IMR-90 (cell line): ENCODE measurements at regions not wholly inside any gene's neighbourhood (a gene's known extent, or its start where the extent isn't known, plus 50 kb on each side); places are given as distances from the start of the nearest gene placed in this dataset.

ENCODE experiments used
- ATAC-seq: fragments of 200-7000 bp; cut with Tn5 transposase; 2 replicates; pipeline ENCODE4 v1.9.1; 2020; ENCODE audit warnings: low read depth, mild to moderate bottlenecking, moderate library complexity
- BruUV-seq: library from RNA; stranded (reverse); fragments of 400-500 nt; replicated peaks from 2 replicates; lab custom pipeline; 2021; lab: Mats Ljungman, UMichigan
- CTCF ChIA-PET: fragments of 300-600 bp; formaldehyde crosslinking; extraction: SDS; loops from one replicate; lab custom pipeline; 2021; ENCODE audit warnings: antibody characterized with exemption; lab: Yijun Ruan, JAX
- POLR2A ChIA-PET: fragments of 300-600 bp; sonication (Branson Sonifier 250); formaldehyde crosslinking; loops from one replicate; lab custom pipeline; 2022; ENCODE audit warnings: antibody characterized with exemption; ENCODE audit not compliant: unreplicated experiment; lab: Charles Lee
- DNase-seq: peaks from one replicate; pipeline ENCODE4 v3.0.0; 2013
- H2AFZ ChIP-seq: replicated peaks from 2 replicates; pipeline ENCODE3; 2013; ENCODE audit warnings: low read length, mild to moderate bottlenecking; ENCODE audit not compliant: poor library complexity
- H2AK5ac ChIP-seq: 2 replicates; pipeline ENCODE4 v1.6.1; 2013; ENCODE audit warnings: low read depth, low read length, inconsistent platforms
- H2AK9ac ChIP-seq: replicated peaks from 2 replicates; pipeline ENCODE3; 2013; ENCODE audit warnings: mild to moderate bottlenecking, low read depth, low read length, moderate library complexity; ENCODE audit not compliant: poor library complexity
- H2BK120ac ChIP-seq: 2 replicates; pipeline ENCODE4 v1.6.1; 2013; ENCODE audit warnings: low read depth, low read length, inconsistent platforms
- H2BK15ac ChIP-seq: 3 replicates; pipeline ENCODE4 v1.6.1; 2013; ENCODE audit warnings: low read depth, low read length, inconsistent platforms
- H2BK20ac ChIP-seq: 2 replicates; pipeline ENCODE4 v1.6.1; 2013; ENCODE audit warnings: low read depth, mild to moderate bottlenecking, inconsistent platforms, low read length, moderate library complexity
- H2BK5ac ChIP-seq: 2 replicates; pipeline ENCODE4 v1.6.1; 2013; ENCODE audit warnings: mild to moderate bottlenecking, low read depth, low read length, inconsistent platforms; ENCODE audit not compliant: poor library complexity, severe bottlenecking
- H3K14ac ChIP-seq: replicated peaks from 2 replicates; pipeline ENCODE4 v1.6.1; 2013; ENCODE audit warnings: low read depth, low read length, inconsistent platforms
- H3K18ac ChIP-seq: 2 replicates; pipeline ENCODE4 v1.6.1; 2013; ENCODE audit warnings: low read depth, low read length, control low read depth
- H3K23ac ChIP-seq: 2 replicates; pipeline ENCODE4 v1.6.1; 2013; ENCODE audit warnings: low read depth, low read length, inconsistent platforms
- H3K27ac ChIP-seq: 2 replicates; pipeline ENCODE4 v1.5.1; 2013; ENCODE audit warnings: mild to moderate bottlenecking, control low read depth, low read length; ENCODE audit not compliant: insufficient read depth
- H3K27me3 ChIP-seq: 2 replicates; pipeline ENCODE4 v1.6.1; 2013; ENCODE audit warnings: low read length; ENCODE audit not compliant: control insufficient read depth, insufficient read depth
- H3K36me3 ChIP-seq: 2 replicates; pipeline ENCODE4 v1.6.1; 2013; ENCODE audit warnings: low read length, mixed read lengths; ENCODE audit not compliant: control insufficient read depth, insufficient read depth
- H3K4ac ChIP-seq: 2 replicates; pipeline ENCODE4 v1.6.1; 2013; ENCODE audit warnings: low read depth, low read length, inconsistent platforms
- H3K4me1 ChIP-seq: 2 replicates; pipeline ENCODE4 v1.6.1; 2013; ENCODE audit warnings: low read length, mixed read lengths; ENCODE audit not compliant: control insufficient read depth, insufficient read depth
- H3K4me2 ChIP-seq: 2 replicates; pipeline ENCODE4 v1.6.1; 2013; ENCODE audit warnings: low read depth, mild to moderate bottlenecking, control low read depth, low read length, moderate library complexity
- H3K4me3 ChIP-seq: 2 replicates; pipeline ENCODE4 v1.5.1; 2013; ENCODE audit warnings: low read depth, mild to moderate bottlenecking, control low read depth, low read length, moderate library complexity; ENCODE audit not compliant: insufficient read depth
- H3K56ac ChIP-seq: 2 replicates; pipeline ENCODE4 v1.6.1; 2013; ENCODE audit warnings: low read length, inconsistent platforms; ENCODE audit not compliant: insufficient read depth; ENCODE audit errors: extremely low read depth
- H3K79me1 ChIP-seq, 2 experiments: 2 replicates each; pipeline ENCODE4 v1.6.1; 2013; ENCODE audit warnings: low read length in 2 of 2, inconsistent platforms in 1 of 2, low read depth in 1 of 2
- H3K9ac ChIP-seq: 2 replicates; pipeline ENCODE4 v1.6.1; 2013; ENCODE audit warnings: low read depth, low read length, control low read depth
- H3K9me1 ChIP-seq: 2 replicates; pipeline ENCODE4 v1.6.1; 2013; ENCODE audit warnings: low read length, inconsistent platforms; ENCODE audit not compliant: insufficient read depth
- H3K9me3 ChIP-seq: 2 replicates; pipeline ENCODE4 v1.6.1; 2013; ENCODE audit warnings: low read length; ENCODE audit not compliant: control insufficient read depth, insufficient read depth
- H4K20me1 ChIP-seq: 2 replicates; pipeline ENCODE4 v1.6.1; 2013; ENCODE audit warnings: low read length, inconsistent platforms; ENCODE audit not compliant: insufficient read depth
- H4K5ac ChIP-seq: 2 replicates; pipeline ENCODE4 v1.6.1; 2013; ENCODE audit warnings: mild to moderate bottlenecking, low read depth, low read length, control low read depth
- H4K8ac ChIP-seq, 2 experiments: 2 replicates each; pipeline ENCODE4 v1.6.1; 2013; ENCODE audit warnings: low read depth in 2 of 2, low read length in 2 of 2, control low read depth in 1 of 2, inconsistent platforms in 1 of 2
- H4K91ac ChIP-seq: 2 replicates; pipeline ENCODE4 v1.6.1; 2013; ENCODE audit warnings: low read depth, low read length, inconsistent platforms; ENCODE audit not compliant: insufficient read depth
- CEBPB ChIP-seq: IDR thresholded peaks from 2 replicates; pipeline ENCODE4 v1.6.1; 2012; ENCODE audit warnings: low read depth, low read length, improper control_type of control experiment
- MAFK ChIP-seq: IDR thresholded peaks from 2 replicates; pipeline ENCODE4 v1.6.1; 2012; ENCODE audit warnings: low read depth, low read length, improper control_type of control experiment
- MAZ ChIP-seq: IDR thresholded peaks from 2 replicates; pipeline ENCODE4 v1.6.1; 2012; ENCODE audit warnings: low read depth, mild to moderate bottlenecking, low read length, improper control_type of control experiment, moderate library complexity, borderline replicate concordance
- MXI1 ChIP-seq: IDR thresholded peaks from 2 replicates; pipeline ENCODE4 v1.6.1; 2012; ENCODE audit warnings: low read depth, mild to moderate bottlenecking, low read length, moderate library complexity, borderline replicate concordance
- RAD21 ChIP-seq: IDR thresholded peaks from 2 replicates; pipeline ENCODE4 v1.6.1; 2012; ENCODE audit warnings: low read length, improper control_type of control experiment
- RCOR1 ChIP-seq: IDR thresholded peaks from 2 replicates; pipeline ENCODE4 v1.6.1; 2012; ENCODE audit warnings: mild to moderate bottlenecking, low read length, improper control_type of control experiment; ENCODE audit not compliant: insufficient replicate concordance
- WGBS, 2 experiments: methylation state at CpG; one replicate each; pipeline versions ENCODE4 v1.1.5 to v1.1.7; 2013; ENCODE audit warnings: missing lambda C conversion rate in 2 of 2; ENCODE audit not compliant: insufficient read length in 1 of 2; ENCODE audit errors: extremely low coverage in 2 of 2; 5-methylcytosine and 5-hydroxymethylcytosine counted together
- dilution Hi-C: fragments of 300-500 bp; cut with HindIII; formaldehyde crosslinking; loops from one replicate; pipeline ENCODE4 v1.14.3; 2018; ENCODE audit warnings: low sequenced_read_pairs; ENCODE audit not compliant: unreplicated experiment
- in situ Hi-C: fragments of 300-500 bp; cut with MboI; formaldehyde crosslinking; loops from 3 replicates; pipeline ENCODE4 v1.14.3; 2019; ENCODE audit warnings: low sequenced_read_pairs, inconsistent platforms, mixed read lengths
- intact Hi-C: fragments of 100-400 bp; cut with micrococcal nuclease; formaldehyde crosslinking; loops from 2 replicates; pipeline ENCODE4 v1.10.0; 2022
- TF ChIP-seq, protein P1 (sequence below): conservative IDR thresholded peaks from 2 replicates; pipeline ENCODE4 v1.5.1; 2012; ENCODE audit warnings: mild to moderate bottlenecking, low read depth, low read length, improper control_type of control experiment
- TF ChIP-seq, protein P2 (sequence below): fragments of 150-350 bp; IDR thresholded peaks from 2 replicates; pipeline ENCODE4 v1.6.1; 2016; ENCODE audit warnings: low read depth, mild to moderate bottlenecking, low read length, moderate library complexity, borderline replicate concordance

DNA sequence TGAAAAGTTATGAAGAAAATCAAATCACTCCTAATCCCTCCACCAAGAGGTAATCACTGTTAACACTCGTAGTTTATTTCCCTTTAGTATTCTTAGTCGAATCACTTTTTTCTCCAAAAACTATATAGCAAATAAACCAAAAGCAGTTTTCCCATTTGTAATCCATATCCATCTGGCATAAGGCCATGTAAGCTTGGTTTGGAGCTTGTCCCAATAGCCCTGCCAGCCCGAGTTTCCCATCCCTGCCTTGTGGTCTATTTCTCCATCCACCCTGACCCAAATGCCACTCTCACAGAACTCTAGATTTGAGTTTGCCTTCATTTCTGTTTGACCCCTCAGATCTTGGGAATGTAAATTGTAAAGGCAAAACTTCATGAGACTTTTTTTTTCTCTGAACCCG is 71.8 kb upstream of the DSP start:
- H3K4me3 ChIP-seq, result no peak overlapping the region
- dilution Hi-C loops (no loop called here), intact Hi-C loops (no loop called here), in situ Hi-C loops (no loop called here)
- no CpG with 5 or more reads among the region's 4 CpGs for WGBS, 2 experiments
- H2BK20ac ChIP-seq, result no peak overlapping the region
- no peak overlapping the region for H2AK5ac ChIP-seq
- no peaks in the 10 kb centered on the region for H3K9me3 ChIP-seq
- TF ChIP-seq MXI1 (no peak), RAD21 (no peak), RCOR1 (no peak), MAFK (no peak), CEBPB (no peak), MAZ (no peak)
- TF ChIP-seq, protein P1, sequence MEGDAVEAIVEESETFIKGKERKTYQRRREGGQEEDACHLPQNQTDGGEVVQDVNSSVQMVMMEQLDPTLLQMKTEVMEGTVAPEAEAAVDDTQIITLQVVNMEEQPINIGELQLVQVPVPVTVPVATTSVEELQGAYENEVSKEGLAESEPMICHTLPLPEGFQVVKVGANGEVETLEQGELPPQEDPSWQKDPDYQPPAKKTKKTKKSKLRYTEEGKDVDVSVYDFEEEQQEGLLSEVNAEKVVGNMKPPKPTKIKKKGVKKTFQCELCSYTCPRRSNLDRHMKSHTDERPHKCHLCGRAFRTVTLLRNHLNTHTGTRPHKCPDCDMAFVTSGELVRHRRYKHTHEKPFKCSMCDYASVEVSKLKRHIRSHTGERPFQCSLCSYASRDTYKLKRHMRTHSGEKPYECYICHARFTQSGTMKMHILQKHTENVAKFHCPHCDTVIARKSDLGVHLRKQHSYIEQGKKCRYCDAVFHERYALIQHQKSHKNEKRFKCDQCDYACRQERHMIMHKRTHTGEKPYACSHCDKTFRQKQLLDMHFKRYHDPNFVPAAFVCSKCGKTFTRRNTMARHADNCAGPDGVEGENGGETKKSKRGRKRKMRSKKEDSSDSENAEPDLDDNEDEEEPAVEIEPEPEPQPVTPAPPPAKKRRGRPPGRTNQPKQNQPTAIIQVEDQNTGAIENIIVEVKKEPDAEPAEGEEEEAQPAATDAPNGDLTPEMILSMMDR, result no peak
- TF ChIP-seq, protein P2, sequence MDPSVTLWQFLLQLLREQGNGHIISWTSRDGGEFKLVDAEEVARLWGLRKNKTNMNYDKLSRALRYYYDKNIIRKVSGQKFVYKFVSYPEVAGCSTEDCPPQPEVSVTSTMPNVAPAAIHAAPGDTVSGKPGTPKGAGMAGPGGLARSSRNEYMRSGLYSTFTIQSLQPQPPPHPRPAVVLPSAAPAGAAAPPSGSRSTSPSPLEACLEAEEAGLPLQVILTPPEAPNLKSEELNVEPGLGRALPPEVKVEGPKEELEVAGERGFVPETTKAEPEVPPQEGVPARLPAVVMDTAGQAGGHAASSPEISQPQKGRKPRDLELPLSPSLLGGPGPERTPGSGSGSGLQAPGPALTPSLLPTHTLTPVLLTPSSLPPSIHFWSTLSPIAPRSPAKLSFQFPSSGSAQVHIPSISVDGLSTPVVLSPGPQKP, result no peak
- H3K9me1 ChIP-seq, result no peaks in the 10 kb centered on the region; the same call in 1 of the 2 replicates
- H4K8ac ChIP-seq, result no peak overlapping the region
- H4K20me1 ChIP-seq, result no peaks in the 10 kb centered on the region
- H3K18ac ChIP-seq, result no peak overlapping the region
- H2BK5ac ChIP-seq, result no peak overlapping the region
- ChIA-PET POLR2A (no interaction called here), CTCF (no interaction called here)
- no peaks in the 10 kb centered on the region for H3K79me1 ChIP-seq
- no peak overlapping the region for H2BK120ac ChIP-seq
- no peaks in the 10 kb centered on the region for H3K27me3 ChIP-seq
- no peak overlapping the region for H3K56ac ChIP-seq
- ATAC-seq, result no peak
- no TSS peak for BruUV-seq
- peak; percentile 28 for DNase-seq
- no peaks in the 10 kb centered on the region for H3K36me3 ChIP-seq
- H3K23ac ChIP-seq, result no peak overlapping the region
- no peak overlapping the region for H3K4me2 ChIP-seq
- H2BK15ac ChIP-seq, result no peak overlapping the region
- H4K5ac ChIP-seq, result no peak overlapping the region
- no peak overlapping the region for H3K14ac ChIP-seq
- H4K91ac ChIP-seq, result no peak overlapping the region
- no peak overlapping the region for H2AK9ac ChIP-seq
- no peak overlapping the region for H3K9ac ChIP-seq
- H3K27ac ChIP-seq, result no peak overlapping the region
- H2AFZ ChIP-seq, result no peak overlapping the region
- H3K4me1 ChIP-seq, result peaks cover 7% of the 10 kb centered on the region
- H3K4ac ChIP-seq, result no peak overlapping the region
